GM12878 (cell line): ENCODE measurements at regions not wholly inside any gene's neighbourhood (a gene's known extent, or its start where the extent isn't known, plus 50 kb on each side); places are given as distances from the start of the nearest gene placed in this dataset.

ENCODE experiments used
- CTCF ChIP-seq, 3 experiments: IDR thresholded peaks in 2 of 3; conservative IDR thresholded peaks in 1 of 3; 2 replicates each; pipeline ENCODE4 v1.5.1; 2011; ENCODE audit warnings: low read depth in 3 of 3, low read length in 3 of 3, mild to moderate bottlenecking in 3 of 3, control low read depth in 2 of 3, moderate library complexity in 2 of 3, inconsistent platforms in 1 of 3, mixed read lengths in 1 of 3; ENCODE audit not compliant: control insufficient read depth in 2 of 3, insufficient read depth in 1 of 3; ENCODE audit errors: extremely low read depth in 1 of 3
- HDAC6 ChIP-seq: fragments of 200-600 bp; sonication (generic); IDR thresholded peaks from one replicate; pipeline ENCODE4 v1.8.0; 2017; ENCODE audit warnings: antibody characterized with exemption; ENCODE audit not compliant: unreplicated experiment
- MTA2 ChIP-seq: fragments of 450-650 bp; IDR thresholded peaks from 2 replicates; pipeline ENCODE4 v1.6.1; 2016; ENCODE audit warnings: low read depth, mild to moderate bottlenecking, moderate library complexity
- NR2C2 ChIP-seq: IDR thresholded peaks from 2 replicates; pipeline ENCODE4 v1.6.1; 2011; ENCODE audit warnings: borderline replicate concordance, low read depth; ENCODE audit not compliant: control insufficient read depth, insufficient read length
- PKNOX1 ChIP-seq: fragments of 450-650 bp; IDR thresholded peaks from 2 replicates; pipeline ENCODE4 v1.6.1; 2016; ENCODE audit warnings: mild to moderate bottlenecking
- POLR2A ChIP-seq: IDR thresholded peaks from 2 replicates; pipeline ENCODE4 v1.6.1; 2011; ENCODE audit warnings: low read depth, mild to moderate bottlenecking, low read length
- POLR2AphosphoS5 ChIP-seq: IDR thresholded peaks from 2 replicates; pipeline ENCODE4 v1.6.1; 2011; ENCODE audit warnings: mild to moderate bottlenecking, low read length, inconsistent platforms
- REST ChIP-seq: IDR thresholded peaks from 2 replicates; pipeline ENCODE4 v1.6.1; 2012; ENCODE audit warnings: mild to moderate bottlenecking, low read depth, low read length
- SPI1 ChIP-seq: IDR thresholded peaks from 2 replicates; pipeline ENCODE4 v1.6.1; 2011; ENCODE audit warnings: low read depth, mild to moderate bottlenecking, low read length, moderate library complexity, borderline replicate concordance; ENCODE audit not compliant: insufficient read depth
- TAF1 ChIP-seq: IDR thresholded peaks from 2 replicates; pipeline ENCODE4 v1.6.1; 2011; ENCODE audit warnings: mild to moderate bottlenecking, low read depth, low read length, borderline replicate concordance

- TF ChIP-seq CTCF (IDR thresholded peaks at IDR 0.05 in 2 of 3, conservative IDR thresholded peaks at IDR 0.05 in 1 of 3; ENCODE audit: control insufficient read depth in 2 of 3, extremely low read depth in 1 of 3, insufficient read depth in 1 of 3, low read depth in 3 of 3, low read length in 3 of 3) (no peak), SPI1 (no peak), TAF1 (no peak), POLR2A (no peak), POLR2AphosphoS5 (no peak), PKNOX1 (no peak), NR2C2 (no peak), REST (no peak), MTA2 (no peak), HDAC6 (no peak)
Observed at GRCh38 chr5:112059579-112060135, 302.7 kb upstream of the NREP start.
